ENCODE measurements at regions not wholly inside any gene's neighbourhood (a gene's known extent, or its start where the extent isn't known, plus 50 kb on each side); places are given as distances from the start of the nearest gene placed in this dataset.
"Not testable (repeated sequence)": the region's sequence is repeated elsewhere in the genome, so short reads cannot be mapped to it uniquely, and the experiment has no call there.

DNA sequence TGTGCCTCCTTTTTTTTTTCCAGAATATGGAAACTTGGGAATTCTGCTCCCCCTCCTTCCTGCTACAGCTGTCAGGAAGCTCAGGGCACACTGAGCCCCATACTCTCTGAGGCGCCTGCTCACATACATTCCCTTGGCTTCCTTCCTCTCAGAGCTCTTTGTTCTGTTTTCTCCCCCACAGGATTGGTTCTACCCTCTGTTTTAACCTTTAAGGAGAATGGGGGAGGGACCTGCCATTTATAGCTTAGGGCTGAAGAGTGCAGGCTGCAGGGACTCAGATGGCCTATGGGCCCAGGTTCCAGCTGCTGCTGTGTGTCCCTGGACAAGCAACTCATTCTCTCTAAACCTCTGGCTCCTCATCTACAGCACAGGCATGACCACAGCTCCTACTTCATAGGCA, 70.7 kb upstream of the HUWE1 start:
- peak; percentile 22 for DNase-seq
- H3K36me3 ChIP-seq (replicated peaks; ENCODE audit: control insufficient read depth, insufficient read depth, low read length); H3K4me3 ChIP-seq (ENCODE audit: insufficient read depth, low read depth, low read length): not testable (repeated sequence)

DNA sequence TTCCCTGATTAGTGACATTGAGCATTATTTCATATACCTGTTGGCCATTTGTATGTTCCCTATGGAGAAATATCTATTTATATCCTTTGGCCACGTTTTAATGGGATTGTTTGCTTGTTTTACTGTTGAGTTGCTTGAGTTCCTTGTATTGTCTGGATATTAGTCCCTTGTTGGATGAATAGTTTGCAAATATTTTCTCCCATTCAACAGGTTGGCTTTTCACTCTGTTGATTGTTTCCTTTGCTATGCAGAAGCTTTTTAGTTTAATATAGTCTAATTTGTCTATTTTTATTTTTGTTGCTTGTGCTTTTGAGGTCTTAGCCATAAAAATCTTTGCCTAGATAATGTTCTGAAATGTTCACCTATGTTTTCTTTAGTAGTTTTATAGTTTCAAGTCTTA, 60.2 kb upstream of the HUWE1 start:
- no peaks in the 10 kb centered on the region for H3K27me3 ChIP-seq (ENCODE audit: control insufficient read depth, insufficient read depth, low read length)
- DNase-seq = no peak

More for the DNA sequence above, 70.7 kb upstream of the HUWE1 start:
- not testable (repeated sequence) for H3K27me3 ChIP-seq (ENCODE audit: control insufficient read depth, insufficient read depth, low read length)

DNA sequence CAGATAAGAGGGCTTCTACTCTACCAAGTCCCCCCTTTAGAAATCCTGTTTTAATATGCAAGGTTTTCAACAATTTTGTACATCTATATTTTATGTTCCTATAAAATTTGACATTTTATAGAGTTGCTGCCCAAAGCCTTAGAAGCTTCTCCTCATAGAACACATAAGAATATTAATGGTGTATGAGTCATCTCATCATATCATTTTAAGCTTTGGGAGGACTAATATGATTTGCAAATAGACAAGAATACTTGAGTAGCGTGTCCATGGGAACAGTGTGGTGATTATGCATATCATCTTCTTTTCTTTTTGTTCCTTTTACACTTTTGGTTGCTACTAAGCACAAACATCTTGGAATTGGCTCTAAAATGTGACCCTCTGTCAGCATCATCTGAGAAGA, 56.7 kb upstream of the HUWE1 start:
- no peaks in the 10 kb centered on the region for H3K27me3 ChIP-seq (ENCODE audit: control insufficient read depth, insufficient read depth, low read length)
- no peak overlapping the region for H3K4me3 ChIP-seq (ENCODE audit: insufficient read depth, low read depth, low read length)
- DNase-seq = no peak
- H3K36me3 ChIP-seq (replicated peaks; ENCODE audit: control insufficient read depth, insufficient read depth, low read length) = no peaks in the 10 kb centered on the region

More for the DNA sequence above, 60.2 kb upstream of the HUWE1 start:
- H3K4me3 ChIP-seq (ENCODE audit: insufficient read depth, low read depth, low read length) = no peak overlapping the region
- no peaks in the 10 kb centered on the region for H3K36me3 ChIP-seq (replicated peaks; ENCODE audit: control insufficient read depth, insufficient read depth, low read length)

DNA sequence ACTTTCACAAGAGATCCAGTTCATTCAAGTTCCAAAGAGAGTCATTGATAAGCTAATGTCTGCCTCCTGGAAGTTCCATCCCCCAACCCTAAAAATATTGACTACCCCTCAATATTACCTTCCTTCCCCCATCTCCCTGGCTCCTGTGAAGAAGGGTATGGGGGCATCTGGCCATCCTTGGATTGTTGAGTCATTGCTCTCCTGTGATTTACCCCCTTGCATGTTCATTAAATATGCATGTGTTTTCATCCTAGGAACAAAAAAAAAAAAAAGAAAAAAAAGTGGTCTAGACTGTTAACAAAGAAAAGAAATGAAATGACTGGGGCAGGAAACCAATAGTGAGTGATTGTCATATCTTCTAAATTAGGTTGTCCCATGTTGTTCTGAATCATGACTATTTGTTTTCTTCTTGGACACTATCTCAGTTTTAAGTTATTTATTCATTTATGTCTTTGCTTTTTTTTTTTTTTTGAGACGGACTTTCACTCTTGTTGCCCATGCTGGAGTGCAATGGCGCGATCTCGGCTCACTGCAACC, 51.9 kb upstream of the HUWE1 start:
- no peak for DNase-seq
- no peaks in the 10 kb centered on the region for H3K36me3 ChIP-seq (replicated peaks; ENCODE audit: control insufficient read depth, insufficient read depth, low read length)
- H3K4me3 ChIP-seq (ENCODE audit: insufficient read depth, low read depth, low read length) = no peak overlapping the region
- H3K27me3 ChIP-seq (ENCODE audit: control insufficient read depth, insufficient read depth, low read length) = no peaks in the 10 kb centered on the region

All from H7 (cell line).